Esophagus muscularis mucosa (tissue), 4 donors: ENCODE measurements at regions not wholly inside any gene's neighbourhood (a gene's known extent, or its start where the extent isn't known, plus 50 kb on each side); places are given as distances from the start of the nearest gene placed in this dataset.

ENCODE experiments used
- DNase-seq: peaks from one replicate; pipeline ENCODE4 v3.0.0-alpha.2; 2017; ENCODE audit errors: extremely low spot score
- H3K27ac ChIP-seq, 4 donors: fragments of 200-600 bp; sonication (generic); replicated peaks in 1 of 4; 1 replicate in 3 of 4; 2 replicates in 1 of 4; pipeline ENCODE4 v1.5.1; 2016 to 2019; ENCODE audit warnings: mild to moderate bottlenecking in 1 of 4
- H3K27me3 ChIP-seq, 4 donors: fragments of 200-600 bp; sonication (generic); one replicate each; pipeline versions ENCODE4 v1.5.1 to v1.6.0; 2016 to 2019
- H3K36me3 ChIP-seq, 4 donors: fragments of 200-600 bp; sonication (generic); one replicate each; pipeline ENCODE4 v1.5.1; 2016 to 2019
- H3K4me1 ChIP-seq, 4 donors: fragments of 200-600 bp; sonication (generic); one replicate each; pipeline ENCODE4 v1.5.1; 2016 to 2019
- H3K4me3 ChIP-seq, 4 donors: fragments of 200-600 bp; sonication (generic); 1 replicate in 2 of 4; 2 replicates in 2 of 4; pipeline ENCODE4 v1.5.1; 2016 to 2019; ENCODE audit warnings: mild to moderate bottlenecking in 4 of 4, moderate library complexity in 1 of 4
- H3K9me3 ChIP-seq, 4 donors: fragments of 200-600 bp; sonication (generic); 1 replicate in 3 of 4; 2 replicates in 1 of 4; pipeline ENCODE4 v1.5.1; 2016 to 2019
- EP300 ChIP-seq: sonication (generic); formaldehyde crosslinking; IDR thresholded peaks from one replicate; pipeline ENCODE4 v1.6.1; 2017; ENCODE audit warnings: antibody characterized with exemption
- POLR2A ChIP-seq: fragments of 450-650 bp; IDR thresholded peaks from one replicate; pipeline ENCODE4 v1.6.1; 2017; ENCODE audit warnings: antibody characterized with exemption, moderate library complexity, mild to moderate bottlenecking, low read depth
- POLR2AphosphoS5 ChIP-seq, 2 donors: sonication (generic); formaldehyde crosslinking; IDR thresholded peaks; one replicate each; pipeline ENCODE4 v1.6.1; 2017; ENCODE audit warnings: antibody characterized with exemption in 2 of 2
- WGBS: methylation state at CpG from one replicate; pipeline ENCODE4 v1.1.5; 2018; 5-methylcytosine and 5-hydroxymethylcytosine counted together
- intact Hi-C: fragments of 100-400 bp; cut with DNase I; formaldehyde crosslinking; loops from one replicate; pipeline ENCODE4 v1.15.1; 2023
- TF ChIP-seq, protein P1 (sequence below), 3 experiments: fragments of 200-600 bp in 2 of 3; fragments of 450-650 bp in 1 of 3; sonication (generic) in 2 of 3; IDR thresholded peaks; one replicate each; pipeline ENCODE4 v1.5.1; 2017 to 2019; ENCODE audit warnings: antibody characterized with exemption in 3 of 3, mild to moderate bottlenecking in 2 of 3, moderate library complexity in 1 of 3

- TF ChIP-seq EP300: no peak
- no peak for TF ChIP-seq POLR2A
- H3K4me3 ChIP-seq: no peak overlapping the region
- 81% methylated on average over 4 of the region's 4 CpGs for WGBS
- H3K36me3 ChIP-seq: no peaks in the 10 kb centered on the region
- intact Hi-C loops: no loop called here
- H3K27me3 ChIP-seq: no peaks in the 10 kb centered on the region
- no peaks in the 10 kb centered on the region for H3K9me3 ChIP-seq
- no peak for DNase-seq
- no peak overlapping the region for H3K27ac ChIP-seq
- no peaks in the 10 kb centered on the region for H3K4me1 ChIP-seq
These were observed 425.7 kb upstream of the PRICKLE1 start for GRCh38 chr12:43015090-43015737.

GRCh38 chr12:43011383-43011926 is 421.9 kb upstream of the PRICKLE1 start:
- peaks cover 0 to 9% (median 6%) of the 10 kb centered on the region in 4 donors for H3K4me1 ChIP-seq
- H3K9me3 ChIP-seq: no peaks in the 10 kb centered on the region
- WGBS: 64% methylated on average over 2 of the region's 2 CpGs
- no peaks in the 10 kb centered on the region for H3K36me3 ChIP-seq
- TF ChIP-seq POLR2AphosphoS5 (IDR thresholded peaks at IDR 0.05) (no peak), POLR2A (no peak), EP300 (no peak)
- TF ChIP-seq, protein P1, sequence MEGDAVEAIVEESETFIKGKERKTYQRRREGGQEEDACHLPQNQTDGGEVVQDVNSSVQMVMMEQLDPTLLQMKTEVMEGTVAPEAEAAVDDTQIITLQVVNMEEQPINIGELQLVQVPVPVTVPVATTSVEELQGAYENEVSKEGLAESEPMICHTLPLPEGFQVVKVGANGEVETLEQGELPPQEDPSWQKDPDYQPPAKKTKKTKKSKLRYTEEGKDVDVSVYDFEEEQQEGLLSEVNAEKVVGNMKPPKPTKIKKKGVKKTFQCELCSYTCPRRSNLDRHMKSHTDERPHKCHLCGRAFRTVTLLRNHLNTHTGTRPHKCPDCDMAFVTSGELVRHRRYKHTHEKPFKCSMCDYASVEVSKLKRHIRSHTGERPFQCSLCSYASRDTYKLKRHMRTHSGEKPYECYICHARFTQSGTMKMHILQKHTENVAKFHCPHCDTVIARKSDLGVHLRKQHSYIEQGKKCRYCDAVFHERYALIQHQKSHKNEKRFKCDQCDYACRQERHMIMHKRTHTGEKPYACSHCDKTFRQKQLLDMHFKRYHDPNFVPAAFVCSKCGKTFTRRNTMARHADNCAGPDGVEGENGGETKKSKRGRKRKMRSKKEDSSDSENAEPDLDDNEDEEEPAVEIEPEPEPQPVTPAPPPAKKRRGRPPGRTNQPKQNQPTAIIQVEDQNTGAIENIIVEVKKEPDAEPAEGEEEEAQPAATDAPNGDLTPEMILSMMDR (IDR thresholded peaks at IDR 0.05): no peak
- H3K27me3 ChIP-seq: no peaks in the 10 kb centered on the region
- no peak for DNase-seq
- intact Hi-C loops: no loop called here
- H3K4me3 ChIP-seq: no peak overlapping the region
- no peak overlapping the region for H3K27ac ChIP-seq

DNA sequence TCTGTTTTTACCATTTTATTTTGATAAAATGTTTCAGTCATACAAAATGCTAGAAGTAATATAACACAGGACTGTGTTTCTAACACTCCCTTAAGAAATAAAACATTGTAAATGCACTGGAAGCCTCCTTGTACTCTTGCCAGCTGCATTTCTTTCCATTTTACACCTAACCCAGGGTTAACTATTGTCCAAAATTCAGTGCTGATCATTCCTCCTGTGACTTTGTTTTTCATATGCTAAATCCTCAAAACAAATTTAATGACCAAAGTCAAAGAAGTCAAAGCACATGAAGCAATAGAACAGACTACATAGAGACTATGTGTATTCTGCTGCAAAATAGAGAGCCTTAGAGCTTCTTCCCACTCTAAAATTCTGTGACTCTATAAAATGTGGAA is 420.3 kb upstream of the PRICKLE1 start:
- intact Hi-C loops: no loop called here
- H3K4me3 ChIP-seq: no peak overlapping the region
- peaks cover 0 to 9% (median 6%) of the 10 kb centered on the region in 4 donors for H3K4me1 ChIP-seq
- H3K27ac ChIP-seq: no peak overlapping the region
- DNase-seq: no peak
- no peaks in the 10 kb centered on the region for H3K27me3 ChIP-seq
- H3K36me3 ChIP-seq: no peaks in the 10 kb centered on the region
- H3K9me3 ChIP-seq: no peaks in the 10 kb centered on the region
- TF ChIP-seq EP300: no peak
- TF ChIP-seq, protein P1 (IDR thresholded peaks at IDR 0.05): no peak
- no peak for TF ChIP-seq POLR2AphosphoS5 (IDR thresholded peaks at IDR 0.05)
- TF ChIP-seq POLR2A: no peak

DNA sequence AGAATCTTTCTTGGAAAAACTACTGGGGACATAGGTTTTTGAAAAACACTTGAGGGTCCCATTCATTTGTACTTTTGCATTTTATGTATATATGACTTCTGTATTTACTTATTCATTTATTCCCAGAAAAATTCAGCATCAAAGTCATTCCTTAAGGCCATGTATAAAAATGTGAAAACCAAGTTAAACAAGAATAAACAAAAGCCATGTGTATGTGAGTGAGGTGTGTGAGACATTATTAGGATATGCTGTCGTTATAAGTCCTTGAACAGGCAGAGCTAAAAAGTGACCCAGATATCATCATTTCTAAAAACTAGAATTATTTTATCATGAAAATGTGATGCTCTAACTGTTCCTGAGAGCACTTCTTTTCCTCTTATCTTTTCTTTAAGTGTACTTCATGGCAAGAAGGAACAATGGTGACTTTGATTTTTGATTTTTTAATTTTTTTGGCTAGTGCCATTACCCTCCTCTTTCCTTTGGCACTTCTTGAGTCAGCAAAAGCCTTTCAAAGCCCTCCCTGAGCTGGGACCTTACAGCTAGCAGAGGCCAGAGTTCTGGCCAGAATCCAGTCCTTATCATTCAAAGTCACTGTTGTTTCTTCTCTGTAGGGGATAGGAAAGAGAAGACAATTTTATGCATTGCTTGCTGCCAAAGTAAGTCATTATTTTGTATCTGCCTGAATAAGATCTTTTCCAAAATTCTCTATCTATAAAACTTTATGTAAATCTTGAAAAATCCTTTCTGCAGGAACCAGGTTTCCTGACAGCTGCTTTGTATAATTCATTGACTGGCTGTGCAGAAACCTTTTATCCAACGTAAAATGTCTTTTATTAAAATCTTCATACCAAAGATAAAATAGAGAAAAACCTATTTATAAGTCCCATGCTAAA is 419.7 kb upstream of the PRICKLE1 start:
- WGBS: 39% methylated on average over 2 of the region's 2 CpGs
- H3K36me3 ChIP-seq: no peaks in the 10 kb centered on the region
- H3K4me3 ChIP-seq: no peak overlapping the region
- no peak for TF ChIP-seq POLR2AphosphoS5 (IDR thresholded peaks at IDR 0.05)
- TF ChIP-seq EP300: no peak
- TF ChIP-seq, protein P1 (IDR thresholded peaks at IDR 0.05): no peak
- TF ChIP-seq POLR2A: no peak
- intact Hi-C loops: no loop called here
- H3K27me3 ChIP-seq: no peaks in the 10 kb centered on the region
- H3K4me1 ChIP-seq: peaks cover 0 to 9% (median 6%) of the 10 kb centered on the region in 4 donors
- H3K9me3 ChIP-seq: no peaks in the 10 kb centered on the region
- H3K27ac ChIP-seq: no peak overlapping the region
- DNase-seq: no peak

DNA sequence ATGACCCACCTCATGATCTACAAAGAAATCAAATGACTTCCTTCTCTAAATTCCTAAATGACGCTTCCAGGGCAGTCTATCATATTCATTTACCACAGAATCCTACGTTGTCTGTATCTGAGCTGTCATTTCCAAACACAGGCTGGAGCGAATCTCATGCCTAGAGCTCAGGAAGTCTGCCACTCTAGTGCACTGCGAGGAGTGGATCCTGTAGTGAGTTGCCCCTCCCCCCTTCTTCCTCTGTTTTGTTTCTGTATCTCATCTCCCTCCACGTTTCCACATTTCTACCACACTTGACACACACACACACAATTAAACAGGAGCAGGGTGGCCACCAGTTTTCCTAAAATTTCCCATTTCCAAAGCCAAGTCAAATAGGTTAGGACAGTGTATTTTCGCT is 415.4 kb upstream of the PRICKLE1 start:
- H3K27me3 ChIP-seq: no peaks in the 10 kb centered on the region
- TF ChIP-seq POLR2AphosphoS5 (IDR thresholded peaks at IDR 0.05) (no peak), EP300 (no peak), POLR2A (no peak)
- TF ChIP-seq, protein P1 (IDR thresholded peaks at IDR 0.05): no peak
- DNase-seq: no peak
- intact Hi-C loops: no loop called here
- no peaks in the 10 kb centered on the region for H3K36me3 ChIP-seq
- WGBS: 66% methylated on average over 6 of the region's 6 CpGs
- H3K9me3 ChIP-seq: no peaks in the 10 kb centered on the region
- H3K4me3 ChIP-seq: no peak overlapping the region
- H3K27ac ChIP-seq: no peak overlapping the region
- H3K4me1 ChIP-seq: peaks cover 0 to 9% (median 6%) of the 10 kb centered on the region in 4 donors
